ES-I3 (cell line): ENCODE measurements at regions not wholly inside any gene's neighbourhood (a gene's known extent, or its start where the extent isn't known, plus 50 kb on each side); places are given as distances from the start of the nearest gene placed in this dataset.

Source experiments
- H3K36me3 ChIP-seq: 2 replicates; pipeline ENCODE4 v1.6.1; 2013; ENCODE audit warnings: mild to moderate bottlenecking, low read length, control low read depth, moderate library complexity; ENCODE audit not compliant: insufficient read depth
- H3K4me1 ChIP-seq: 2 replicates; pipeline ENCODE4 v1.6.1; 2013; ENCODE audit warnings: mild to moderate bottlenecking, control low read depth, low read length; ENCODE audit not compliant: insufficient read depth
- H3K9ac ChIP-seq: 2 replicates; pipeline ENCODE4 v1.6.1; 2013; ENCODE audit warnings: low read depth, mild to moderate bottlenecking, low read length, moderate library complexity
- H3K9me3 ChIP-seq: 2 replicates; pipeline ENCODE4 v1.6.1; 2013; ENCODE audit warnings: mild to moderate bottlenecking, low read length, moderate library complexity; ENCODE audit not compliant: control insufficient read depth, insufficient read depth

GRCh38 chr13:84677836-84678235, 795.6 kb upstream of the SLITRK1 start:
- Histone ChIP-seq H3K9me3 (no peaks in the 10 kb centered on the region), H3K4me1 (no peaks in the 10 kb centered on the region), H3K36me3 (no peaks in the 10 kb centered on the region), H3K9ac (no peak overlapping the region)

DNA sequence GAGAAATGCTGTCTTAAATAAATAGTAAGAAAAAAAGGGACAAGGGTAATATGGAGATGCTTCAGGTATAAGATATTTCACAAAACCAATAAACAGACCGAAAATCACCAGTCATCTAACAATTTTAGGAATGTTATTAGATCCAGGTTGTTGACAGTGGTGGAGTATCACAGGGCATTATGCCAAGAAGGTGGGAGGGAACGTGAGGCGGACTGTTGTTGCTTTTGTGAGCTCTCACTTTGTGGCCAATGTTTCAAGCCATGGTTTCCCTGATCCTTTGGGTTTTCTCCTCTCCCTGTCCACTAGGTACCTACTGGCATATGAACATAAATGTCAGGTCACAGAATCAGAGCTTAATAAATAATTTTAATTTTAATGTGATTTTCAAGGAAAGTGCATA, 790.3 kb upstream of the SLITRK1 start:
- H3K36me3 ChIP-seq = no peaks in the 10 kb centered on the region
- no peak overlapping the region for H3K9ac ChIP-seq
- no peaks in the 10 kb centered on the region for H3K4me1 ChIP-seq
- H3K9me3 ChIP-seq = no peaks in the 10 kb centered on the region

DNA sequence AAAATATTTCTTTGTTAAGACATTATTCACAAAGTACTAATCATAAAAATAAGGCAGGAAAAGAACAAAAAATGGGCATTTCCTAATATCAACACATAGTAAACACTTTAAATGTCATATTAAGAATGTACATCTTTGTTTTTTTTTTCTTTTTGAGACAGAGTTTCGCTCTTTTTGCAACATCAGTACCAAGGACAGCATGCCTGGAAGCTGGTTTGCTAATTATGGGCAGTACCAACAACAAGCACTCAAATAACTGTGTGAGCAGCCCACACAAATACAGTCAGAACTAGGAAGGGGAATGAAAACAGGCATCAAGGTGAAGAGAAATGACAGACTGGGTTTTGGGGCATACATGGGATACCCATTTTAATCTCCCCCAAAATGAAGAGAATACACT, 788.0 kb upstream of the SLITRK1 start:
- no peaks in the 10 kb centered on the region for H3K36me3 ChIP-seq
- no peaks in the 10 kb centered on the region for H3K4me1 ChIP-seq
- H3K9me3 ChIP-seq = no peaks in the 10 kb centered on the region
- no peak overlapping the region for H3K9ac ChIP-seq

- no peaks in the 10 kb centered on the region for H3K36me3 ChIP-seq
- H3K4me1 ChIP-seq = no peaks in the 10 kb centered on the region
- no peaks in the 10 kb centered on the region for H3K9me3 ChIP-seq
- no peak overlapping the region for H3K9ac ChIP-seq
Measured at GRCh38 chr13:84668637-84669036, 786.4 kb upstream of the SLITRK1 start.

DNA sequence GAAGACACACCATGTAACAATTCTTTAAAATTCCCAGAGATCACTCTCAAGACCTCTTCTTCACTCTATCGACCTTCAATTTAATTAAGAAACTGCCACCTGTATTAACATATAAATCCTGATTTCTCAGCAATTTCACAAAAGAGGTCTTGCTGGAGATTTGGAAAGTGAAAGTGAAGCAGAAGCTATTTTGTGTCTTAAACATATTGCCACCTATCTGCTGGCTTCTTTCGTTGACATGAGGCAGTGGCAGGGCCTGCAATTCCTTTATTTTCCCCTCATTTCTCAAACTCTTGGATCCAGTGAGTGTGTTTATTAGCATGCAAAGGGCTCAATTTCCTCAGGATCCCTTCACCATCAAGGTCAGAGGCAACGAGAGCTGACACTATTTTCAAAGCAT, 780.2 kb upstream of the SLITRK1 start:
- 0 out of 2 replicates have a peak, but pooled peaks cover 2% of the 10 kb centered on the region for H3K9me3 ChIP-seq
- H3K36me3 ChIP-seq = no peaks in the 10 kb centered on the region
- H3K4me1 ChIP-seq = peaks cover 5% of the 10 kb centered on the region
- H3K9ac ChIP-seq = no peak overlapping the region

DNA sequence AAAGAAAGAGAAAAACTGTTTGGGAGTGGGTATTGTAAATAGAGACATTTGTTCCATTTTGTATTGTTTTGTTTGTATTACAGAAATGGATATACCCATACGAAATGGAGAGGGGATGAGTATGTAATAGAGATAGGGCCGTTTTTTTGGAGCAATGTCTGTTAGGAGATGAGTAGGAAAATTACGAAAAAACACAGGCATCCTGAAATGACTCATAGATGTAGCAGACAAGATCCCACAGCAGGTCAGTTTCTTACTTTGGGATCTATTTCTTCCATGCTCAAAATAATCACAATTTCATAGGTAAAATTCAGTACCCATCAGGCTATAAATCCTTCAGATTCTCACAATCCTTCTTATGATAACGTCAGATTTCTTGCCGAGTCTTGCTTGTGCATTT, 779.4 kb upstream of the SLITRK1 start:
- H3K4me1 ChIP-seq = peaks cover 5% of the 10 kb centered on the region
- H3K9me3 ChIP-seq = 0 out of 2 replicates have a peak, but pooled peaks cover 2% of the 10 kb centered on the region
- H3K36me3 ChIP-seq = no peaks in the 10 kb centered on the region
- no peak overlapping the region for H3K9ac ChIP-seq

GRCh38 chr13:84659359-84659661, 777.0 kb upstream of the SLITRK1 start:
- H3K9ac ChIP-seq = no peak overlapping the region
- peaks cover 18% of the 10 kb centered on the region for H3K4me1 ChIP-seq
- no peaks in the 10 kb centered on the region for H3K36me3 ChIP-seq
- H3K9me3 ChIP-seq = 0 out of 2 replicates have a peak, but pooled peaks cover 2% of the 10 kb centered on the region

- Histone ChIP-seq H3K9me3 (peaks cover 4% of the 10 kb centered on the region; the same call in 1 of the 2 replicates), H3K9ac (no peak overlapping the region), H3K4me1 (peaks cover 21% of the 10 kb centered on the region), H3K36me3 (no peaks in the 10 kb centered on the region)
Measured at GRCh38 chr13:84658491-84659358, 776.5 kb upstream of the SLITRK1 start.

- H3K9ac ChIP-seq = no peak overlapping the region
- no peaks in the 10 kb centered on the region for H3K36me3 ChIP-seq
- peaks cover 19% of the 10 kb centered on the region; the same call in 1 of the 2 replicates for H3K4me1 ChIP-seq
- peaks cover 10% of the 10 kb centered on the region; the same call in 1 of the 2 replicates for H3K9me3 ChIP-seq
Measured at GRCh38 chr13:84655677-84656076, 773.4 kb upstream of the SLITRK1 start.

- Histone ChIP-seq H3K9ac (no peak overlapping the region), H3K36me3 (no peaks in the 10 kb centered on the region), H3K4me1 (peaks cover 19% of the 10 kb centered on the region; the same call in 1 of the 2 replicates), H3K9me3 (peaks cover 8% of the 10 kb centered on the region; the same call in 1 of the 2 replicates)
Measured at GRCh38 chr13:84654654-84655275, 772.5 kb upstream of the SLITRK1 start.

- H3K9me3 ChIP-seq = peaks cover 8% of the 10 kb centered on the region; the same call in 1 of the 2 replicates
- H3K4me1 ChIP-seq = peaks cover 19% of the 10 kb centered on the region; the same call in 1 of the 2 replicates
- H3K9ac ChIP-seq = no peak overlapping the region
- no peaks in the 10 kb centered on the region for H3K36me3 ChIP-seq
Measured at GRCh38 chr13:84653915-84654534, 771.8 kb upstream of the SLITRK1 start.

- Histone ChIP-seq H3K9me3 (peaks cover 8% of the 10 kb centered on the region; the same call in 1 of the 2 replicates), H3K4me1 (peaks cover 19% of the 10 kb centered on the region; the same call in 1 of the 2 replicates), H3K9ac (no peak overlapping the region), H3K36me3 (no peaks in the 10 kb centered on the region)
Measured at GRCh38 chr13:84651705-84652104, 769.4 kb upstream of the SLITRK1 start.

DNA sequence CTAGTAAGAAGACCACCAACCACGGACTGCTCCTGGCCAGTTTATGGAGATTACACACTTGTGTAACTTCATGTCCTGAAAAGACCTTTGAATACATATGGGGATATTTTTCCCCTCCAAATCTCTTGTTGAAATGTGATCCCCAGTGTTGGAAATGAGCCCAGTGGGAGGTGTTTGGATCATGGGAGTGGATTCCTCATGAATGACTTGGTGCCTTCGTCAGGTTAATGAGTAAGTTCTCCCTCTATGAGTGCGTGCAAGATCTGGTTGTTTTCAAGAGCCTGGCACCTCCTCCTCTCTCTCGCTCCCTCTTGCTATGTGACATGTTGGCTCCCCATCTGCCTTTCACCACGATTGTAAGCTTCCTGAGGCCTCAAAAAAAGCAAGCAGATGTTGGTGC, 769.0 kb upstream of the SLITRK1 start:
- H3K9me3 ChIP-seq = peaks cover 8% of the 10 kb centered on the region; the same call in 1 of the 2 replicates
- no peak overlapping the region for H3K9ac ChIP-seq
- H3K36me3 ChIP-seq = no peaks in the 10 kb centered on the region
- peaks cover 18% of the 10 kb centered on the region; the same call in 1 of the 2 replicates for H3K4me1 ChIP-seq

- H3K36me3 ChIP-seq = no peaks in the 10 kb centered on the region
- H3K4me1 ChIP-seq = peaks cover 6% of the 10 kb centered on the region; the same call in 1 of the 2 replicates
- peaks cover 8% of the 10 kb centered on the region; the same call in 1 of the 2 replicates for H3K9me3 ChIP-seq
- H3K9ac ChIP-seq = no peak overlapping the region
Measured at GRCh38 chr13:84649853-84650252, 767.6 kb upstream of the SLITRK1 start.
